SHP77 treated with DMSO at 0.1 percent for 48 hours (cell line): ENCODE measurements at regions not wholly inside any gene's neighbourhood (a gene's known extent, or its start where the extent isn't known, plus 50 kb on each side); places are given as distances from the start of the nearest gene placed in this dataset.
"Not testable (repeated sequence)": the region's sequence is repeated elsewhere in the genome, so short reads cannot be mapped to it uniquely, and the experiment has no call there.

Experiments
- DNase-seq: peaks from one replicate; lab custom pipeline; 2025; lab: John Stamatoyannopoulos, UW

DNA sequence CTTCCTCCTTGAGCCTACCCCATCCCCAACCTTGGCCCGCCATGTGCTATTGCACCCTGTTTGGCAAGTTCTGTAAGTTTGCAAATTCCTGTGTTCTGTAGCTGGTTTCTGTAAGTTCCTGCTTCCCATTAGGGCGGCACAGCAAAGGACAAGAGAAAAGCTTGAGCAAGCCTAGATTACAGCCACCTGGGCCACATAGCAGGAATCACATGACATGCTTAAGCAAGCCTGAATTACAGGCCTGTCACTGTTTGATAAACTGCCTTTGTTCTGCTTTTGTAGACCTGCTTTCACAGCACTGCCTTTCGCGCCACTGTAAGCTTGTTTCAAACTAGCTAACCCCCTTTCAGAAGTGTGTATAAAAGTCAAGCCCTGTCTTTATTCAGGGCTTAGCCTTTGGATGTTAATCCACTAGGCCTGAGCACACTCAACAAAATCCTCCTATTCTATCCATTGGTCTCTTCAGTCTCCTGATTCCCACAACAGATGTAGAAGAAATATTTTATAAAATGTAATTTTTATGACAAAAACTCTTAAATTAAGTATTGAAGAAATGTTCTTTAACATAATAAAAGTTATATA, 906.8 kb upstream of the NDST4 start:
- DNase-seq: no peak

GRCh38 chr4:116018831-116019230, 905.4 kb upstream of the NDST4 start:
- no peak for DNase-seq

- DNase-seq: no peak
Measured at GRCh38 chr4:116016201-116016600, 902.8 kb upstream of the NDST4 start.

GRCh38 chr4:116015549-116015948, 902.1 kb upstream of the NDST4 start:
- no peak for DNase-seq

DNA sequence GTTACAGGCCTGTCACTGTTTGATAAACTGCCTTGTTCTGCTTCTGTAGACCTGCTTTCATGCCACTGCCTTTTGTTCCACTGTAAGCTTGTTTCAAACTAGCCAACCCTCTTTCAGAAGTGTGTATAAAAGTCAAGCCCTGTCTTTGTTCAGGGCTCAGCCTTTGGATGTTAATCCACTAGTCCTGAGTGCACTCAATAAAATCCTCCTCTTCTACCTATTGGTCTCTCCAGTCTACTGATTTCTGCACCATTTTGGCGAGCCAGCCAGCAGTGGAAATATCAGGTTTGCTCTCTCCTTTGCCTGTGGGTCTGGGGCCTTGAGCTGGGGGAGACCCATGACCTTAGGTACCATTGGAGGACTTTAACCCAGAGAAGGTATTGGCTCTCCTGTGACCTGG, 901.6 kb upstream of the NDST4 start:
- DNase-seq: no peak

GRCh38 chr4:116010923-116011322, 897.5 kb upstream of the NDST4 start:
- DNase-seq: no peak

DNA sequence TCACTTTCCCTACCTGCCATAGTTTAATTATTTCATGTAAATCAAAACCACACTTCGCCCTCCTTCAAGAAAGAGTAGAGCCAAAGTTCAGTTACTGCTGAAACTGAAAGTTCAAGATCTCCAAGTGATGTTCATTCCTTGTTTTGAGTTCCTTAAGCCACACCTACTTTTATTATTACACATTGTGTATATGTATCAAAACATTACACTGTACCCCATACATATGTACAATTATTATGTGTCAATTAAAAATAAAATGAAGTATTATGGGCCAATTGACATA, 892.3 kb upstream of the NDST4 start:
- no peak for DNase-seq

GRCh38 chr4:116005037-116005805, 891.8 kb upstream of the NDST4 start:
- no peak for DNase-seq

DNA sequence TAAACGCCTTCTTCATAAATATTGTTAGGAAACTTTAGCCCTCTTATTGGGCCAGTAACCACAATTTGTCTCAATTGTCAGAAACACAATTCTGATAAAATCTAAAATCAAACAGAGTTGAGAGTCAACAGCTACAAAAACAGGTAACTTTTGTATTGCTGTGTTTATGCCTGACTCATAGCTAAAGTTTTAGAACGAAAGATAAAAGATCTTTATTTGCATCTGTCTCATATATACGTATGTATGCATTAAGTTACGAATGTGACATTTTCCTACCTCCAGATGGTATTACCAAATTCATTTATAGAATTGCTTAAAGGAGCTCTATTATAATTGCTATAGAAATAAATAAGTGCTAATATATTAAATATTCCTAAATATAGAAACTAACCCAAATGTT, 887.9 kb upstream of the NDST4 start:
- DNase-seq: no peak

DNA sequence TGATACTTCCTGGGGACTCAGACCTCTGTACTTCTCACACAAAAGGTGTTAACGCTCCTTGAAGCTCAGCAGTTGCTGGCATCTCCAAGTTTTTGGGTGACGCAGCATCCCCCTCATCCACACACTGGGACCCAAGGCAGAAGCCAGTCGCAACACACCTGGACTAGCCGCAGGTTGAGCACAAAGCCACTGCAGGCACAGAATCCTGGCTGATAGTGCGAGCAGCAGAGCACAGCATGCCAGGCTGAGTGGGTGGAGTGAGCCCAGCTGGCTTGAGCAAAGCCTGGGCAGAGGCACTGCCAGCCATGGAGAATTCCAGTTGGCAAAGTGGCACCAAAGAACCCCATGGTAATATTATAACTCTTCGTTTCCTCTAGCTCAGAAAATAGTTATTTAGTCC, 873.2 kb upstream of the NDST4 start:
- no peak for DNase-seq

- not testable (repeated sequence) for DNase-seq
Measured at GRCh38 chr4:115975421-115976001, 862.1 kb upstream of the NDST4 start.

DNA sequence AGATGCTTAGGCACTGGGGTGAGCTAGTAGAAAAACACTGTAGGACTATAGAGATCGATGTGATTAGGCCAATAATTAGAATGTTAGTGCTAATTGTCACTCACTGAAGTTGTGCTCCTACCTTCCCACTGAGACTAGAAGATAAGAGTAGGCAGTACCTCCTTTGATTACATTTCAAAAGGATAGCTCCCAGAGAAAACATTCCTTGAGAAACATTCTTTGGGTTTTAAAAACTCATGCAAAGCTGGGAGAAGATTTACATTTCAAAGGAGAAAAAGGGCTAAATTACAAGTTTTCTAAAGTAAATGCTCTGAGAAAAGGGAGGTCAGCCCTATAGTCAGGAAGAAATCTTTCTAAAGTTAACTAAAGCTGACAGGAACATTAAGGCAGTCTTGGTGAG, 860.3 kb upstream of the NDST4 start:
- no peak for DNase-seq

- no peak for DNase-seq
Measured at GRCh38 chr4:115972967-115973366, 859.5 kb upstream of the NDST4 start.

GRCh38 chr4:115970859-115971258, 857.4 kb upstream of the NDST4 start:
- DNase-seq: no peak

DNA sequence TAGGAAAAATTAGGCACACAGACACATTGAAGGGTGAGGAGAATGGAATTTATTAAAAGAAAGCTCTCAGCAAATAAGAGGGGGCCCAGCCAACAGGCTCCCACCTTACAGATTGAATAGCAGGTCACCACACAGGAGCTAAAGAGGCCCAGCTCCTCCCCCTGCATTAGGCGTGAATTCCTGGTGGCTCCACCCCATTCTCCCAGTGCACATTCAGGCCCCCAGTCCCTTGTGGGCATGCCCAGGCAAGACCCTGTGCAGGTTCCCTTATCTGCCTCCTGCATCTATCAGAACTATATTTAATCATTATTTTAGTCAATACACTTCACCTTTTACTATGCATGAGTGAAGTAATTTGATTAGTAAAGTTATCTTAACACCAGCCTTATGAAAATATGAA, 856.3 kb upstream of the NDST4 start:
- DNase-seq: no peak

DNA sequence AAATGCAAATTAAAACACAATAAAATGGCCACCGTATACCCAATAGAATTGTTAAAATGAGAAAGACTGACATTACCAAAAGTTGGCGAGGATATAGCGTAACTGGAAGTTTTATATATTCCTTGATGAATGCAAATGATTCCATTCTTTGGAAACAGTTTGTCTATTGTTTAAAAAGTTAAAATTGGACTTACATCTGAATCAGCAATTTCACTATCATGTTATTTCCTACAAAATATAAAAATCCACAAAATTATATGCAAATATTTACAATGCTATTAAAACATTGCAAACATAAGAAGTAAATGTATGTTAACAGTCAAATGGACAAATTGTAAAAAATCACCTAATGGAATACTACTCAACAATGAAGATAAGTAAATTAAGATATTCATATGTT, 852.2 kb upstream of the NDST4 start:
- no peak for DNase-seq

GRCh38 chr4:115956054-115956796, 842.8 kb upstream of the NDST4 start:
- not testable (repeated sequence) for DNase-seq

DNA sequence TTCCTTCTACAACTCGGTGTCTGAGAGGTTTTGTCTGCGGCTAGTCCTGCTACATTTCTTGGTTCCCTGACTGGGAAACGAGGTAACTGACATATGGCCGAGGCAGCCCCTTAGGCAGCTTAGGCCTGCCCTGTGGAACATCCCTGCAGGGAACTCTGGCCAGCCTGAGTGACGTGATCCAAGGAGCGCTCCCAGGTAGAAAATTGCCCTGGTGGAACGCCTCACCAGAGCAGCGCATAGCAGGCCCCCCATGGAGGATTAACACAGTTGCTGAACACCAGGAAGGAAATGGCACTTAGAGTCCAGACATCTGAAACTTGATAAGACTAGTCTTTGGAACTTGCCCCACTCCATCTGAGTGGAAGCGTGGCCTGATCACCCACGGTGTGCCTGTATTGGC, 837.4 kb upstream of the NDST4 start:
- no peak for DNase-seq

GRCh38 chr4:115949974-115950743, 836.7 kb upstream of the NDST4 start:
- not testable (repeated sequence) for DNase-seq

DNA sequence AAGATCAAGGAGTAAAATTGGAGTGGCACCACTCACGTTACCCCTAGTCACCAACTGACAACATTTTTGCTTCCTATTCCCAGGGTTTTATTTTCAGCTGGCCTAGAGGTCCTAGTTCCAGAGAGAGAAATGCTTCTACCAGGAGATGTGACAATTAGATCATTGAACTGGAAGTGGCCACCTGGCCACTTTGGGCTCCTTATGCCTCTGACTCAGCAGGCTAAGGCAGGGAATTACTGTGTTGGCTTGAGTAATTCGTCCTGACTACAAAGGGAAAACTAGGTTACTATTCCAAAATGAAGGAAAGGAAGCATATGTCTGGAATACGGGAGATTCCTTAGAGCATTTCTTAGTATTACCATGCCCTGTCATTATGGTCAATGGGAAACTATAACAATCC, 831.6 kb upstream of the NDST4 start:
- no peak for DNase-seq

GRCh38 chr4:115944146-115944905, 830.9 kb upstream of the NDST4 start:
- DNase-seq: no peak
